ENCODE measurements at regions not wholly inside any gene's neighbourhood (a gene's known extent, or its start where the extent isn't known, plus 50 kb on each side); places are given as distances from the start of the nearest gene placed in this dataset.
"Not testable (repeated sequence)": the region's sequence is repeated elsewhere in the genome, so short reads cannot be mapped to it uniquely, and the experiment has no call there.

DNA sequence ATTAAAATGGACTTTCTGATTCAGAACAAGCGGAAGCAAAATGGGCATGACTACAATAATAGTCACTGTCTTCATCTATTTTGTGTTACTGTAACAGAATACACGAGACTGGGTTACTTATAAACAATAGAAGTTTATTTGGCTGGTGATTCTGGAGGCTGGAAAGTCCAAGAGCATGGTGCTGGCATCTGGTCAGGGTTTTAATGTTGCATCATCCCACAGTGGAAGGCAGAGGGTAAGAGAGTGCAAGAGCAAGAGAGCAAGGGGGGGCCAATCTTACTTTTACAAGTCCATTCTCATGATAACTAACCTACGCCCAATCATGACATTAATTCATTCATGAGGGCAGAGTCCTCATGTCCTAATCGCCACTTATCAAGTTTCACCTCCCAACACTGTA lies 189.2 kb downstream of the TOX3 start:
- Histone ChIP-seq H3K27me3 (ENCODE audit: insufficient read depth, low read length) (no peaks in the 10 kb centered on the region), H3K27ac (ENCODE audit: low read length) (no peak overlapping the region), H3K9ac (ENCODE audit: low read depth, low read length) (no peak overlapping the region), H3K4me1 (ENCODE audit: insufficient read depth, low read length) (no peaks in the 10 kb centered on the region), H3K4me3 (ENCODE audit: low read length) (no peak overlapping the region), H3K36me3 (ENCODE audit: insufficient read depth, low read depth, low read length) (no peaks in the 10 kb centered on the region), H3K9me3 (ENCODE audit: insufficient read depth, low read depth, low read length) (peaks cover 11% of the 10 kb centered on the region)

- no peaks in the 10 kb centered on the region for H3K27me3 ChIP-seq (ENCODE audit: insufficient read depth, low read length)
- no peak overlapping the region for H3K27ac ChIP-seq (ENCODE audit: low read length)
- H3K9ac ChIP-seq (ENCODE audit: low read depth, low read length), result no peak overlapping the region
- H3K4me1 ChIP-seq (ENCODE audit: insufficient read depth, low read length), result no peaks in the 10 kb centered on the region
- no peak overlapping the region for H3K4me3 ChIP-seq (ENCODE audit: low read length)
- H3K36me3 ChIP-seq (ENCODE audit: insufficient read depth, low read depth, low read length), result no peaks in the 10 kb centered on the region
- H3K9me3 ChIP-seq (ENCODE audit: insufficient read depth, low read depth, low read length), result peaks cover 11% of the 10 kb centered on the region; the same call in 1 of the 2 replicates
Observed at GRCh38 chr16:52353249-52353648, 193.7 kb downstream of the TOX3 start.

- no peak overlapping the region for H3K9ac ChIP-seq (ENCODE audit: low read depth, low read length)
- H3K27ac ChIP-seq (ENCODE audit: low read length), result no peak overlapping the region
- no peak overlapping the region for H3K4me3 ChIP-seq (ENCODE audit: low read length)
- H3K36me3 ChIP-seq (ENCODE audit: insufficient read depth, low read depth, low read length), result no peaks in the 10 kb centered on the region
- H3K9me3 ChIP-seq (ENCODE audit: insufficient read depth, low read depth, low read length), result no peaks in the 10 kb centered on the region
- H3K27me3 ChIP-seq (ENCODE audit: insufficient read depth, low read length), result no peaks in the 10 kb centered on the region
- no peaks in the 10 kb centered on the region for H3K4me1 ChIP-seq (ENCODE audit: insufficient read depth, low read length)
Observed at GRCh38 chr16:52351451-52351850, 195.5 kb downstream of the TOX3 start.

GRCh38 chr16:52350031-52350642 lies 196.8 kb downstream of the TOX3 start:
- Histone ChIP-seq H3K9me3 (ENCODE audit: insufficient read depth, low read depth, low read length) (no peaks in the 10 kb centered on the region), H3K4me3 (ENCODE audit: low read length) (no peak overlapping the region), H3K36me3 (ENCODE audit: insufficient read depth, low read depth, low read length) (no peaks in the 10 kb centered on the region), H3K27ac (ENCODE audit: low read length) (no peak overlapping the region), H3K27me3 (ENCODE audit: insufficient read depth, low read length) (no peaks in the 10 kb centered on the region), H3K9ac (ENCODE audit: low read depth, low read length) (no peak overlapping the region), H3K4me1 (ENCODE audit: insufficient read depth, low read length) (no peaks in the 10 kb centered on the region)

DNA sequence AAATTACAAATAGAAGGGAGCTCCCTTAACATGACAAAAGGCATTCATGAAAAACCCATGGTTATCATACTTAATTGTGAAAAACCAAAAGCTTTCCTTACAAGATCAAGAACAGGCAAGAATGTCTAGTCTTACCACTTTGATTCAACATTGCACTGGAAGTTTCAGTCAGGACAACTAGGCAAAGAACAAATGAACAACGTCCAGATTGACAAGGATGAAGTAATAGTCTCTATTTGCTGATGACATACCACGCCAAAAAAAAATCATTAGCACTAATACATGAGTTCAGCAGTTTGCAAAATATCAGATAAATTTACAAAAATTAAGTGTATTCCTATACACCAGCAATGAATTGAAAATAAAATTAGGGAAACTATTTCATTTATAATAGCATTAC lies 200.2 kb downstream of the TOX3 start:
- H3K27ac ChIP-seq (ENCODE audit: low read length), result no peak overlapping the region
- H3K27me3 ChIP-seq (ENCODE audit: insufficient read depth, low read length), result no peaks in the 10 kb centered on the region
- H3K4me3 ChIP-seq (ENCODE audit: low read length), result no peak overlapping the region
- no peaks in the 10 kb centered on the region for H3K4me1 ChIP-seq (ENCODE audit: insufficient read depth, low read length)
- H3K9ac ChIP-seq (ENCODE audit: low read depth, low read length), result no peak overlapping the region
- no peaks in the 10 kb centered on the region for H3K36me3 ChIP-seq (ENCODE audit: insufficient read depth, low read depth, low read length)
- H3K9me3 ChIP-seq (ENCODE audit: insufficient read depth, low read depth, low read length), result no peaks in the 10 kb centered on the region

- not testable (repeated sequence) for H3K27ac ChIP-seq (ENCODE audit: low read length); H3K9ac ChIP-seq (ENCODE audit: low read depth, low read length); H3K4me1 ChIP-seq (ENCODE audit: insufficient read depth, low read length); H3K9me3 ChIP-seq (ENCODE audit: insufficient read depth, low read depth, low read length); H3K4me3 ChIP-seq (ENCODE audit: low read length); H3K27me3 ChIP-seq (ENCODE audit: insufficient read depth, low read length); H3K36me3 ChIP-seq (ENCODE audit: insufficient read depth, low read depth, low read length)
Observed at GRCh38 chr16:52333673-52334072, 213.3 kb downstream of the TOX3 start.

GRCh38 chr16:52320930-52321439 lies 226.0 kb downstream of the TOX3 start:
- Histone ChIP-seq H3K9ac (ENCODE audit: low read depth, low read length) (no peak overlapping the region), H3K36me3 (ENCODE audit: insufficient read depth, low read depth, low read length) (no peaks in the 10 kb centered on the region), H3K4me1 (ENCODE audit: insufficient read depth, low read length) (peaks cover 10% of the 10 kb centered on the region), H3K4me3 (ENCODE audit: low read length) (no peak overlapping the region), H3K27ac (ENCODE audit: low read length) (no peak overlapping the region), H3K9me3 (ENCODE audit: insufficient read depth, low read depth, low read length) (no peaks in the 10 kb centered on the region), H3K27me3 (ENCODE audit: insufficient read depth, low read length) (no peaks in the 10 kb centered on the region)

DNA sequence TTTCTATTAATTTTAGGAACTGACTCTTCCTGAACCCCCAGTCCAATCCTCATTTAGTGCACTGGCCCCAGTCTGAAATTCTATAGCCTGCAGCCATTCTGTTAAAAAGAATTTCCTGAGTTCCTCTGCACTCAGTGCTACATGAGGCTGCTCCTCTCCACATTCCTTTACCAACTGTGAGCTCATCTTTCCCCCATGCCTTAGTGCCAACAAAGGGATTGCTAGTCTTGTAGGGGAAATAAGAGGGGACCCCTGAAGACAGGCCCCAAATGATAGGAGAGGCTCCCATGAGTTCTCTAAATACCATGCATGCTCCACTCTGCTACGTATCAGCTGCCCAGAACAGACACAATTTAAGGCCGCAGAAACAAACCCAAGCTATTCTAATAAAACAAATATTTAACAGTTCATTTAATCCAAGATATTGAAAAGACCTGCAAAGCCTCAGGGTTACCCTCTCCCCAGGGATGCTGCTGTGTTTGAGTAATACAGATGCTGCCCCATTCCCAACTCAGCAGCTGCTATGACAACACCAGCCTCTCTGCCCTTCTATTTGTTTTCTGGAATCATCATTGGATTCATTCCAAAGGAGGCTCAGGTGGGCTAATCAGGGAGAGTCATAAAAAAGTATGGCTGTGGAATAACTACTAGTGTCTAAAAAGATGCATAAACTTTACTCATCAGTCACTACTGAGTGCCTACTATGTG lies 228.5 kb downstream of the TOX3 start:
- no peak overlapping the region for H3K27ac ChIP-seq (ENCODE audit: low read length)
- no peaks in the 10 kb centered on the region for H3K27me3 ChIP-seq (ENCODE audit: insufficient read depth, low read length)
- peaks cover 10% of the 10 kb centered on the region for H3K4me1 ChIP-seq (ENCODE audit: insufficient read depth, low read length)
- no peak overlapping the region for H3K9ac ChIP-seq (ENCODE audit: low read depth, low read length)
- no peaks in the 10 kb centered on the region for H3K36me3 ChIP-seq (ENCODE audit: insufficient read depth, low read depth, low read length)
- H3K9me3 ChIP-seq (ENCODE audit: insufficient read depth, low read depth, low read length), result no peaks in the 10 kb centered on the region
- no peak overlapping the region for H3K4me3 ChIP-seq (ENCODE audit: low read length)

DNA sequence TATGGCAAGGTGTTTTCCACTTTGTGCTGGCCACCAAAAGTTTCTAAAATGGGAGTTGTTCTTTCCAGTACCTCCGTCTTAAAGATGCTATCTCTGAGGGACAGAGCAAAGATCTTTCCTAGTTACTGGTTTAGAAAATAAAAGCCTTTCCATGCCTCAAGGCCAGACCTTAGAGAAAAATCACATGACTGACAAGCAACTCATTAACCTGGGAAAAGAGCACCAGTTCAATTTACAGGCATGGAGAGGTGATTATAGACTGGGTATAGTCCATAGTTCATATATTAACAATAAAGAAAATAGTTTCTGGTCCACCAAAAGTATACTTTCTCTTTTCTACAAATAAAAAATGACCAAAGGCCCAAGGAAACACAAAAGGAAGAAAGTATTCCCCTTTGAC lies 230.7 kb downstream of the TOX3 start:
- Histone ChIP-seq H3K36me3 (ENCODE audit: insufficient read depth, low read depth, low read length) (no peaks in the 10 kb centered on the region), H3K4me3 (ENCODE audit: low read length) (no peak overlapping the region), H3K4me1 (ENCODE audit: insufficient read depth, low read length) (peaks cover 10% of the 10 kb centered on the region), H3K9ac (ENCODE audit: low read depth, low read length) (no peak overlapping the region), H3K27me3 (ENCODE audit: insufficient read depth, low read length) (no peaks in the 10 kb centered on the region), H3K27ac (ENCODE audit: low read length) (no peak overlapping the region), H3K9me3 (ENCODE audit: insufficient read depth, low read depth, low read length) (no peaks in the 10 kb centered on the region)

GRCh38 chr16:52312716-52313115 lies 234.2 kb downstream of the TOX3 start:
- Histone ChIP-seq H3K27me3 (ENCODE audit: insufficient read depth, low read length) (no peaks in the 10 kb centered on the region), H3K4me3 (ENCODE audit: low read length) (no peak overlapping the region), H3K9ac (ENCODE audit: low read depth, low read length) (no peak overlapping the region), H3K36me3 (ENCODE audit: insufficient read depth, low read depth, low read length) (no peaks in the 10 kb centered on the region), H3K9me3 (ENCODE audit: insufficient read depth, low read depth, low read length) (no peaks in the 10 kb centered on the region), H3K27ac (ENCODE audit: low read length) (no peak overlapping the region), H3K4me1 (ENCODE audit: insufficient read depth, low read length) (peaks cover 15% of the 10 kb centered on the region)

DNA sequence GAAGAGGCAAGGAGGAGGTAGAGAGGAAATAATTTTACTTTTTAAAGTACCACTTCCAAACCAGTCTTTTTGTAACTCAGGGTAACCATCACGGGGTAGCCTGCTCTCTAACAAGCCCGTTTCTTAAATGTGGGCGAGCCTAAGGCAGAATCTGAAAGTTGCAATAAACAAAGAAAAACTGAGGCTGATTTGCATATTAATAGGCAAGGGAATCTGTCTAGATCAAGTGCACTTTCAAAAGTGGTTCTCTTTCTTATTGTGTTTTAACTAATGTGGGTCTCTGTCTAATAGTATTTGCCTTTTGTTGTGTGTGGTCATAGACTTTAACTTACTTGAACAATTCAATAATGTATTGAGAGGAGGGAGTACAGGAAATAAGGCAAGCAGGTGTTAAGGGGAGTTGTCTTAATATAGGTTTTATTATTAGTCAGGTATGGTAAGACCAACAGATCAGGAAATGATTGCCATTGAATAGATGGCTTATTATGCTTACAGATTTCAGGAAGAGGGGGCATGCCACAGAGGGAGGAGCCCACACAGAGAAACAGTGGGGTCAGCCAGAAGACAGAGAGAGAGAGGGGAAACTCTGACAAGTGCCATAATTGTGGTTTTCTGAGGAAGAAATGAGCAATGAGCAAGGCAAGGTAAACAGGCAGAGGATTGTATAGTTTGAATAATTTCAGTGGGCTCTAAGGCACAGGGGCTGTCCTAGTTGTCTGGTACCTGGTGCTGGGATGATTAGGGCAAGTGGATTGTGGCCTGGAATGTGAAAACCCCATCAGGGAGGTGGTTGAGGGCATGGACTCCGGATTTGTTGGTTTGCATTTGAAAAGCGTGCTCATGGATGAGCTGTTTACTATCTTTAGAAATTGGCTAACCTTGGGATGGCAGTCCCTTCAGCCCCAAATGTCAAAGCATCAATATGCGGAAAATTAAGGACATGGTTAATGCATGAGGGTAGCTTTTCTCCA lies 237.2 kb downstream of the TOX3 start:
- H3K27ac ChIP-seq (ENCODE audit: low read length), result no peak overlapping the region
- H3K36me3 ChIP-seq (ENCODE audit: insufficient read depth, low read depth, low read length), result no peaks in the 10 kb centered on the region
- H3K4me1 ChIP-seq (ENCODE audit: insufficient read depth, low read length), result peaks cover 15% of the 10 kb centered on the region; the same call in 1 of the 2 replicates
- H3K27me3 ChIP-seq (ENCODE audit: insufficient read depth, low read length), result no peaks in the 10 kb centered on the region
- H3K9me3 ChIP-seq (ENCODE audit: insufficient read depth, low read depth, low read length), result no peaks in the 10 kb centered on the region
- H3K9ac ChIP-seq (ENCODE audit: low read depth, low read length), result no peak overlapping the region
- 0 out of 2 replicates have a peak overlapping the region, but pooled peaks have one; percentile 0 for H3K4me3 ChIP-seq (ENCODE audit: low read length)
